ENCODE measurements at regions not wholly inside any gene's neighbourhood (a gene's known extent, or its start where the extent isn't known, plus 50 kb on each side); places are given as distances from the start of the nearest gene placed in this dataset.

DNA sequence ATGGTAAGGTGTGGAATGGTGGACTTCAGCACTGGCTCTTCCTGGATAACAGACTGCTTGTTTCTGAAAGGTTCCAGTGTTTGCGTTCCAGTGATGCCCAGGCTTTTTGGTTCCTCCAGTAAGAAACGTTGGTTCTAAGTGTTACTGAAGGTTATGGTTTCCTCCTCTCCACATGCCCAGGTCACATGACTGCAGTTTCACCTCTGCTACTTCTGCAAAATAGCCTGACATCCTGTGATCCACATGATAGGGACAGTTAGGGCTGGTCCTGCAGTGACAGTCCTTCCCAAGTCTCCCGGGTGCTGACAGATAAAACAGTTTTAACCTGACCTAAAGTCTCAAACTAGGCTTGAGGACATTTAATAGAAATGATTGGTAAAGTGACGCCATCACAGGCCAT is 132.2 kb upstream of the CST7 start:
- TF ChIP-seq, protein P1, sequence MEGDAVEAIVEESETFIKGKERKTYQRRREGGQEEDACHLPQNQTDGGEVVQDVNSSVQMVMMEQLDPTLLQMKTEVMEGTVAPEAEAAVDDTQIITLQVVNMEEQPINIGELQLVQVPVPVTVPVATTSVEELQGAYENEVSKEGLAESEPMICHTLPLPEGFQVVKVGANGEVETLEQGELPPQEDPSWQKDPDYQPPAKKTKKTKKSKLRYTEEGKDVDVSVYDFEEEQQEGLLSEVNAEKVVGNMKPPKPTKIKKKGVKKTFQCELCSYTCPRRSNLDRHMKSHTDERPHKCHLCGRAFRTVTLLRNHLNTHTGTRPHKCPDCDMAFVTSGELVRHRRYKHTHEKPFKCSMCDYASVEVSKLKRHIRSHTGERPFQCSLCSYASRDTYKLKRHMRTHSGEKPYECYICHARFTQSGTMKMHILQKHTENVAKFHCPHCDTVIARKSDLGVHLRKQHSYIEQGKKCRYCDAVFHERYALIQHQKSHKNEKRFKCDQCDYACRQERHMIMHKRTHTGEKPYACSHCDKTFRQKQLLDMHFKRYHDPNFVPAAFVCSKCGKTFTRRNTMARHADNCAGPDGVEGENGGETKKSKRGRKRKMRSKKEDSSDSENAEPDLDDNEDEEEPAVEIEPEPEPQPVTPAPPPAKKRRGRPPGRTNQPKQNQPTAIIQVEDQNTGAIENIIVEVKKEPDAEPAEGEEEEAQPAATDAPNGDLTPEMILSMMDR (IDR thresholded peaks at IDR 0.05; ENCODE audit: low read depth, low read length, missing control alignments), result no peak
- H3K4me3 ChIP-seq (ENCODE audit: low read depth, low read length), result no peak overlapping the region
- in situ Hi-C loops (cut with HindIII; ENCODE audit: low sequenced_read_pairs), result no loop called here
- DNase-seq (ENCODE audit: low read depth), result no peak

DNA sequence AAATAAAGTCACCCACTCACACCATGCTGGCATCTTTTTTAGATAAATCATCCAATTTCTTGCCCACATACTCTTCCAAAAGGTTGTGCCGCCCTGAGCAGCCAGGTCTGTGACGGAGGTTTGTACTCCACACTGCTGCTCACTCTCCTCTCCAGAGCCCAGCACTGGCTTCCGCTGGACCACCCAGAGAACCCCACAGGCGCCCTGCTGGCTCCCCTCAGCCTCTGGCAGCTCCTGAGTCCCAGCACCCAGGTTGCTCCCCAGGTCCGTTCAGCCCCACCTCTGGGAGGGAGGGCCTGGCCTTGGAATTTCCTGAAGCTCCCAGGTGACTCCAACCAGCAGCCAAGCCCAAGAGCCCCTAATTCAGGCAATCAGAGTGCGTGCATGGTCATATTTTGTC is 131.7 kb upstream of the CST7 start:
- DNase-seq (ENCODE audit: low read depth), result no peak
- in situ Hi-C loops (cut with HindIII; ENCODE audit: low sequenced_read_pairs), result no loop called here
- no peak overlapping the region for H3K4me3 ChIP-seq (ENCODE audit: low read depth, low read length)
- TF ChIP-seq, protein P1 (IDR thresholded peaks at IDR 0.05; ENCODE audit: low read depth, low read length, missing control alignments), result no peak

DNA sequence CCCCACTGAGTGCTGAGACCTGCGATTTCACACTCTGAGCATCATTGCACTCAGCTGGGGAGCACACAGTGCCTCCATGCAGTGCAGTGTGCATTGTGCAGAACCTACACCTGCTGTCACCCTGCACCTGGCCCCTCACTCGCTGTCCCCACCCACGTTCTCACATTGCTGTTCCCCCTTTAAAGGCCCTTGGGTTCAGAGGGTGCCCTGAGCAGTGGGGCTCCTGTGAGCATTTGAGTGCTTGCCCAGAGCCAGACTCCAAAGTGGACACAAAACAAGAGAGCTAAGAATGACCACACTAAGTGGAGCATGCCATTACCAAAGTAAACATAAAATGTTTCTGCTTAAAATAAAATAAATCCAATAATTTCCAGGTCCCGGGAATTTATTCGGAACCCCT is 131.0 kb upstream of the CST7 start:
- in situ Hi-C loops (cut with HindIII; ENCODE audit: low sequenced_read_pairs), result no loop called here

DNA sequence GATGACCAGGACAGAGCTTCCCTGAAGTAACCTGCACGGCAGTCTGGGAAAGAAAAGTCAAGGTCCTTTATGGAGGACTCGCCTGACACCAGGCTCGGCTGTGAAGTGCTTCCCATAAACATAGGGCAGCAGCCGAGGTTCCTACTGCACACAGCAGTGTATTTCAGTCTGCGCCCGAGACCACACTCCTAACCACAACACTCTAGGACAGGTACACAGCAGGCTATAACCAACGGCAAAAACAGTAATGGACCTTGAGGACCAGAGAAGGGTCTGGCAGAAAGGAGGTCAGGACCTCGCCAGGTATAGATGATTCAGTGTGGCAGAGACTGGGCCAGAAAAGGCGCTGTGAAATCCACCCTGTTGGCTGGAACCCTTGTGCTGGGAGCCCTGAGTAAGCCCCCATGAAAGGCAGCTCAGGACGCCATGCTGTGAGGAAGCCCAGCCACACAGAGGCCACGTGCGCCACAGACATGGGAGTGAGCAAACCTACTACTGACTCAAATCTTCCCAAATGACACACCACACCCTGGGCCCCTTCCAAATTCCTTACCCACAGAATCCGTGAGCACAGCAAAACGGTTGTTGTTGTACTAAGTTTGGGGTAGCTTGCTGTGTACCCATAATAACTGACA is 129.6 kb upstream of the CST7 start:
- TF ChIP-seq, protein P1 (IDR thresholded peaks at IDR 0.05; ENCODE audit: low read depth, low read length, missing control alignments), result no peak
- DNase-seq (ENCODE audit: low read depth), result no peak
- in situ Hi-C loops (cut with HindIII; ENCODE audit: low sequenced_read_pairs), result no loop called here
- no peak overlapping the region for H3K4me3 ChIP-seq (ENCODE audit: low read depth, low read length)

More for the DNA sequence above, 131.0 kb upstream of the CST7 start:
- H3K4me3 ChIP-seq (ENCODE audit: low read depth, low read length), result no peak overlapping the region
- no peak for DNase-seq (ENCODE audit: low read depth)
- TF ChIP-seq, protein P1 (IDR thresholded peaks at IDR 0.05; ENCODE audit: low read depth, low read length, missing control alignments), result no peak

- in situ Hi-C loops (cut with HindIII; ENCODE audit: low sequenced_read_pairs), result no loop called here
- TF ChIP-seq, protein P1 (IDR thresholded peaks at IDR 0.05; ENCODE audit: low read depth, low read length, missing control alignments), result no peak
- no peak overlapping the region for H3K4me3 ChIP-seq (ENCODE audit: low read depth, low read length)
- no peak for DNase-seq (ENCODE audit: low read depth)
Measured at GRCh38 chr20:24820345-24820744, 128.7 kb upstream of the CST7 start.

DNA sequence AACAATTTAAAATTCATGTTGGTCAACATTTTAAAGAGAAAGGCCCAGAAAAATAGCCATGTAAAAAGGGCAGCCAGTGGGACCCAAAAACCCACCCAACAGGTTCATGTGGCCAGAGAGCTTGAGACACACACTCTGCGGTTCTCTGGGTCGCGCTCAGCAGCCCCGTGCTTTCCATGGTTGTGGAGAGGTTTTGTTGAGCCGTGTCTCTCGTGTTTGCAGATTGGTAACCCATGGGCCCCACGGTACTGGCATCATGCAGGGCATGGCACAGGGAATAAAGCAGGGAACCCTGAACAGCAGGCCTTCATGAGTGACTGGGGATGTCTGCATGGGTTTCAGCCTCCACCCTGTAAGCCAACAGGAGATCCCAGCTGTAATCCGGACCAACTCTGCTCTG is 127.7 kb upstream of the CST7 start:
- TF ChIP-seq, protein P1 (IDR thresholded peaks at IDR 0.05; ENCODE audit: low read depth, low read length, missing control alignments), result no peak
- no peak overlapping the region for H3K4me3 ChIP-seq (ENCODE audit: low read depth, low read length)
- in situ Hi-C loops (cut with HindIII; ENCODE audit: low sequenced_read_pairs), result no loop called here
- DNase-seq (ENCODE audit: low read depth), result no peak
